ENCODE measurements at regions not wholly inside any gene's neighbourhood (a gene's known extent, or its start where the extent isn't known, plus 50 kb on each side); places are given as distances from the start of the nearest gene placed in this dataset.

- H3K27me3 ChIP-seq (ENCODE audit: insufficient read depth, low read length) = no peaks in the 10 kb centered on the region
- no peak overlapping the region for H2BK20ac ChIP-seq (ENCODE audit: low read depth, low read length, poor library complexity, severe bottlenecking)
- no peaks in the 10 kb centered on the region for H4K20me1 ChIP-seq (ENCODE audit: control insufficient read depth, insufficient read depth, insufficient read length)
- no peak for TF ChIP-seq CTCF (conservative IDR thresholded peaks at IDR 0.05)
- H3K36me3 Mint-ChIP-seq (ENCODE audit: insufficient read depth in 1 of 3, low read depth in 3 of 3) = no peaks in the 10 kb centered on the region
- H3K27me3 Mint-ChIP-seq (ENCODE audit: low read depth) = no peaks in the 10 kb centered on the region
- H3K27ac Mint-ChIP-seq = no peak overlapping the region; a peak in 1 of 7 replicates
- no peaks in the 10 kb centered on the region for H3K23me2 ChIP-seq (ENCODE audit: insufficient read length, low read depth, low read length, poor library complexity, severe bottlenecking)
- H3K14ac ChIP-seq (ENCODE audit: insufficient read depth, low read length) = no peak overlapping the region
- H3K79me1 ChIP-seq (ENCODE audit: insufficient read depth, low read depth, low read length, poor library complexity, severe bottlenecking) = no peaks in the 10 kb centered on the region
- DNase-seq = no peak
- no peak overlapping the region for H4K91ac ChIP-seq (ENCODE audit: insufficient read length, low read depth, low read length)
- H3K18ac ChIP-seq (ENCODE audit: insufficient read length, low read depth, low read length) = no peak overlapping the region
- no peak overlapping the region for H2AFZ ChIP-seq (ENCODE audit: low read length)
- no peak overlapping the region for H3K4ac ChIP-seq (ENCODE audit: low read depth, low read length)
- no peak overlapping the region for H3K4me2 ChIP-seq (ENCODE audit: insufficient read depth, insufficient read length, low read length)
- no peak overlapping the region for H2BK120ac ChIP-seq (ENCODE audit: low read depth, low read length, poor library complexity, severe bottlenecking)
- no peak overlapping the region for H3K4me3 Mint-ChIP-seq
- H4K8ac ChIP-seq (replicated peaks; ENCODE audit: insufficient read length, low read depth, low read length) = no peak overlapping the region
- no peaks in the 10 kb centered on the region for H3K4me1 ChIP-seq (ENCODE audit: insufficient read depth, low read length)
- no peak overlapping the region for H4K5ac ChIP-seq (ENCODE audit: insufficient read length, low read depth, low read length)
- H2BK5ac ChIP-seq (ENCODE audit: insufficient read length, low read length) = no peak overlapping the region
- 0 out of 4 replicates have a peak, but pooled peaks cover 0 to 2% of the 10 kb centered on the region in 2 experiments for H3K4me1 Mint-ChIP-seq
- H3K9me3 Mint-ChIP-seq = no peaks in the 10 kb centered on the region
- no peak overlapping the region for H3K23ac ChIP-seq (ENCODE audit: insufficient read length, low read depth, low read length)
- H3T11ph ChIP-seq (ENCODE audit: low read length) = no peak overlapping the region
- no peak overlapping the region for H3K27ac ChIP-seq (ENCODE audit: insufficient read length, low read depth, low read length)
- H2BK12ac ChIP-seq (ENCODE audit: insufficient read length, low read depth, low read length) = no peak overlapping the region
- H3K9me3 ChIP-seq (ENCODE audit: control insufficient read depth, low read depth, low read length) = no peaks in the 10 kb centered on the region
- no CpG with 5 or more reads among the region's 2 CpGs for WGBS (ENCODE audit: extremely low coverage, insufficient read length, low lambda C conversion rate)
- H3K9ac ChIP-seq (ENCODE audit: extremely low read depth, insufficient read length, low read length) = no peak overlapping the region
- no peak overlapping the region for H3K56ac ChIP-seq (ENCODE audit: insufficient read length, low read depth, low read length)
- H2AK5ac ChIP-seq (ENCODE audit: insufficient read length, low read length) = no peak overlapping the region
- H3K79me2 ChIP-seq (ENCODE audit: insufficient read depth, low read length) = no peaks in the 10 kb centered on the region
- H2BK15ac ChIP-seq (ENCODE audit: low read depth, low read length) = no peak overlapping the region
These were observed 75.7 kb upstream of the SNX2 start for GRCh38 chr5:122699201-122699600.

Measured in H9 (cell line).